Smooth muscle cell (in vitro differentiated cells): ENCODE measurements at regions not wholly inside any gene's neighbourhood (a gene's known extent, or its start where the extent isn't known, plus 50 kb on each side); places are given as distances from the start of the nearest gene placed in this dataset.

Experiments used
- DNase-seq: peaks from one replicate; lab custom pipeline; 2025; ENCODE audit not compliant: unreplicated experiment; lab: John Stamatoyannopoulos, UW
- H2AFZ ChIP-seq: fragments of 200-600 bp; sonication (generic); 2 replicates; pipeline ENCODE4 v1.6.0; 2016; ENCODE audit warnings: antibody characterized with exemption, low read depth, mild to moderate bottlenecking
- H3F3A ChIP-seq: fragments of 200-600 bp; sonication (generic); 2 replicates; pipeline ENCODE4 v1.6.0; 2017; ENCODE audit warnings: antibody characterized with exemption, low read depth
- H3K27ac ChIP-seq: fragments of 200-600 bp; sonication (generic); 2 replicates; pipeline ENCODE4 v1.5.1; 2016; ENCODE audit warnings: low read depth, mild to moderate bottlenecking
- H3K27me3 ChIP-seq: fragments of 200-600 bp; sonication (generic); 2 replicates; pipeline ENCODE4 v1.6.1; 2016; ENCODE audit warnings: low read depth, mild to moderate bottlenecking
- H3K36me3 ChIP-seq: fragments of 200-600 bp; sonication (generic); 2 replicates; pipeline ENCODE4 v1.5.1; 2016; ENCODE audit warnings: low read depth
- H3K4me1 ChIP-seq: fragments of 200-600 bp; sonication (generic); 2 replicates; pipeline ENCODE4 v1.5.1; 2016; ENCODE audit warnings: low read depth
- H3K4me2 ChIP-seq: fragments of 200-600 bp; sonication (generic); 2 replicates; pipeline ENCODE4 v1.6.0; 2016; ENCODE audit warnings: mild to moderate bottlenecking
- H3K4me3 ChIP-seq: fragments of 200-600 bp; sonication (generic); 2 replicates; pipeline ENCODE4 v1.5.1; 2016; ENCODE audit warnings: mild to moderate bottlenecking
- H3K79me2 ChIP-seq: fragments of 200-600 bp; sonication (generic); 2 replicates; pipeline ENCODE4 v1.6.0; 2016; ENCODE audit warnings: low read depth, mild to moderate bottlenecking
- H3K9ac ChIP-seq: fragments of 200-600 bp; sonication (generic); 2 replicates; pipeline ENCODE4 v1.6.0; 2016; ENCODE audit warnings: low read depth
- H3K9me3 ChIP-seq: fragments of 200-600 bp; sonication (generic); replicated peaks from 2 replicates; pipeline ENCODE4 v1.5.1; 2016; ENCODE audit warnings: low read depth
- H4K20me1 ChIP-seq: fragments of 200-600 bp; sonication (generic); 2 replicates; pipeline ENCODE4 v1.6.0; 2016; ENCODE audit warnings: low read depth
- CTCF ChIP-seq: fragments of 200-600 bp; sonication (generic); IDR thresholded peaks from 2 replicates; pipeline ENCODE4 v1.5.1; 2017; ENCODE audit warnings: borderline replicate concordance, mild to moderate bottlenecking, antibody characterized with exemption; ENCODE audit not compliant: insufficient read depth, poor library complexity, severe bottlenecking
- WGBS: methylation state at CpG from one replicate; pipeline ENCODE4 v1.1.7; 2016; ENCODE audit warnings: low lambda C conversion rate; 5-methylcytosine and 5-hydroxymethylcytosine counted together

DNA sequence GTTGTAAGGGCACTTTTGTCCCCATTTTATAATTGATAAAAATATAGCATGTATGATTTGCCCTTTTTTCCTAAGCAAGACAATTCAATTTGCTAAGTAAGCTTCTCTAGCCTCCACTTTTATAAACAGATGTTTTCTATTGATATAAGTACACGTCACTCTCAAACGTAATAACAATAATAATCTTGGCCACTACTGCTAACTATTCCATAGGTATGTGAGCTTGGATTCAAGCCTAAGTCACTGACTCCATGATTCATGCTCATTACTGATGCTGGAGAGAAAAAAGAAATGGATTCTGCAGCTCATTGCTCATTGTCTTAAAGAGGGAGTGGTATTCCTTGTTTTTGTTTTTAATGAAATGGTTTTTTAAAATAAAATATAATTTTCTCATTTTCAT lies 661.0 kb downstream of the GALC start:
- Histone ChIP-seq H4K20me1 (no peaks in the 10 kb centered on the region), H3K36me3 (no peaks in the 10 kb centered on the region), H3K9me3 (no peaks in the 10 kb centered on the region), H3K27me3 (no peaks in the 10 kb centered on the region), H3K79me2 (no peaks in the 10 kb centered on the region), H3K4me1 (no peaks in the 10 kb centered on the region), H3K4me2 (no peak overlapping the region), H3K27ac (no peak overlapping the region), H3K4me3 (no peak overlapping the region), H3F3A (no peaks in the 10 kb centered on the region), H2AFZ (no peak overlapping the region), H3K9ac (no peak overlapping the region)
- 87% methylated on average over 2 of the region's 2 CpGs for WGBS
- no peak for DNase-seq
- TF ChIP-seq CTCF = no peak

DNA sequence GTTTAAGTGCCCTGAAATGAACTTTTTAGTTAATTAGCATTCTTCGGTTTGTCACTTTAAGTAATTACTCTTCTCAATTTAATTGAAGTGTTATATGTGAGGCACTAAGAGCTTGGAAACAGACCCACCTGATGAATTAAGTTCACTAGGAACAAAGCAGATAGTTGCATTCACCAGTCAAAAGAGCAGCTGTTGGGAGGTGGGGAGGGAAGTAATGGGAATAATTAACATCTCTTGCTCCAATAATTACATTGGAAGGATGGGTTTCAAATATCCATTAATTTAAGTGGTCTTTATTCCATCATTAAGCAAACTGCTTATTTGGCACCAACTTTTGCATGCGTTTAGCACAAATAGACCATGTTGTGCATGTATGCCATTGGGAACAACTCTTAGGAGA lies 667.2 kb downstream of the GALC start:
- no peaks in the 10 kb centered on the region for H3K9me3 ChIP-seq
- no peaks in the 10 kb centered on the region for H3K27me3 ChIP-seq
- no peaks in the 10 kb centered on the region for H3K79me2 ChIP-seq
- no peak overlapping the region for H3K27ac ChIP-seq
- H3K4me2 ChIP-seq = no peak overlapping the region
- WGBS = 90% methylated on average over 2 of the region's 2 CpGs
- H3K4me1 ChIP-seq = no peaks in the 10 kb centered on the region
- no peak overlapping the region for H3K9ac ChIP-seq
- no peaks in the 10 kb centered on the region for H3K36me3 ChIP-seq
- no peak for TF ChIP-seq CTCF
- H4K20me1 ChIP-seq = no peaks in the 10 kb centered on the region
- no peak overlapping the region for H3K4me3 ChIP-seq
- no peak for DNase-seq
- no peak overlapping the region for H2AFZ ChIP-seq
- no peaks in the 10 kb centered on the region for H3F3A ChIP-seq

- TF ChIP-seq CTCF = no peak
- H3K27ac ChIP-seq = no peak overlapping the region
- H2AFZ ChIP-seq = no peak overlapping the region
- no peaks in the 10 kb centered on the region for H3F3A ChIP-seq
- H3K9me3 ChIP-seq = no peaks in the 10 kb centered on the region
- H3K4me1 ChIP-seq = no peaks in the 10 kb centered on the region
- H3K79me2 ChIP-seq = no peaks in the 10 kb centered on the region
- WGBS = 91% methylated on average over 2 of the region's 2 CpGs
- no peaks in the 10 kb centered on the region for H3K27me3 ChIP-seq
- H3K4me2 ChIP-seq = no peak overlapping the region
- H3K4me3 ChIP-seq = no peak overlapping the region
- H4K20me1 ChIP-seq = no peaks in the 10 kb centered on the region
- no peak overlapping the region for H3K9ac ChIP-seq
- no peak for DNase-seq
- H3K36me3 ChIP-seq = no peaks in the 10 kb centered on the region
Observed at GRCh38 chr14:87323191-87323590, 669.8 kb downstream of the GALC start.

DNA sequence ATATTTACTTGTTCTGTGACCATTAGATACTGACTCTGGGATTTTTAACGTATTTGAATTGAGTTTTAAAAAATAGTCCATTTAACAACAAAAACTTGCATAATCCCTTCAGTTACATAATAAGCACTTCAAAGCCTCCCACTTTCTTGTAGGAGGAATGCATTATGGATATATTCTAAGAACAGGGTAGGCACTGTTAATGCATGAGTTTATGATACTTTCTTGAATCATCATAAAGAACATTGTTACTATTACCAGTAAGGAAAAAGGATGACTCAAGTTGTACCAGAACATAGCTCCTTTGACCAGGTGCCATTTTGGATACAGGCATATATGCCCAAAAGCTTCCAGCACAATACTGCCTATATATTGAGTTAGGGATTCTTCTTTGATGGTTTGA lies 671.4 kb downstream of the GALC start:
- DNase-seq = no peak
- Histone ChIP-seq H3F3A (no peaks in the 10 kb centered on the region), H3K27ac (no peak overlapping the region), H4K20me1 (no peaks in the 10 kb centered on the region), H3K4me3 (no peak overlapping the region), H3K27me3 (no peaks in the 10 kb centered on the region), H3K79me2 (no peaks in the 10 kb centered on the region), H2AFZ (no peak overlapping the region), H3K4me2 (no peak overlapping the region), H3K9ac (no peak overlapping the region), H3K36me3 (no peaks in the 10 kb centered on the region), H3K9me3 (no peaks in the 10 kb centered on the region), H3K4me1 (no peaks in the 10 kb centered on the region)
- WGBS = 94% methylated on average over 1 of the region's 1 CpG
- no peak for TF ChIP-seq CTCF
